K562 (cell line): ENCODE measurements at regions not wholly inside any gene's neighbourhood (a gene's known extent, or its start where the extent isn't known, plus 50 kb on each side); places are given as distances from the start of the nearest gene placed in this dataset.

Source experiments
- ATAC-seq: fragments of 200-7000 bp; cut with Tn5 transposase; 3 replicates; pipeline ENCODE4 v1.9.1; 2020; ENCODE audit warnings: moderate library complexity
- BruUV-seq: library from RNA; stranded (reverse); fragments of 400-500 nt; replicated peaks from 2 replicates; lab custom pipeline; 2021; lab: Mats Ljungman, UMichigan
- CTCF ChIA-PET: fragments of 300-600 bp; formaldehyde crosslinking; extraction: SDS; loops from one replicate; lab custom pipeline; 2021; ENCODE audit warnings: low intra/inter-chr PET ratio; lab: Yijun Ruan, JAX
- POLR2A ChIA-PET: fragments of 300-600, 350-650 bp; sonication (Branson Sonifier 250); formaldehyde crosslinking; extraction: SDS; loops from one replicate; lab custom pipeline; 2021; ENCODE audit warnings: antibody characterized with exemption, inconsistent platforms; lab: Yijun Ruan, JAX
- DNase-seq, 4 experiments: peaks; one replicate each; pipeline versions ENCODE4 v3.0.0 to v3.0.0-alpha.2; 2011 to 2018; ENCODE audit warnings: low spot score in 3 of 4, mixed read lengths in 3 of 4; ENCODE audit errors: extremely low read depth in 1 of 4
- FAIRE-seq: peaks from 2 replicates; lab custom pipeline; 2011; peaks lifted over from hg19 to GRCh38; lab: Jason Lieb, UNC
- H2AFZ ChIP-seq: 2 replicates; pipeline ENCODE4 v1.6.0; 2011; ENCODE audit warnings: low read depth, low read length, control low read depth, inconsistent platforms
- H3K27ac ChIP-seq: fragments of 200-600 bp; 3 replicates; pipeline ENCODE4 v1.8.0; 2011; ENCODE audit warnings: low read depth, mild to moderate bottlenecking, control low read depth, inconsistent platforms, low read length, moderate library complexity, mixed read lengths; ENCODE audit errors: extremely low read depth
- H3K27me3 ChIP-seq, 2 experiments: fragments of 300-600 bp in 1 of 2; 2 replicates in 1 of 2; 3 replicates in 1 of 2; pipeline versions ENCODE4 v1.6.0 to v1.8.0; 2011; ENCODE audit warnings: inconsistent platforms in 2 of 2, low read length in 2 of 2, mild to moderate bottlenecking in 1 of 2, mixed read lengths in 1 of 2, moderate library complexity in 1 of 2; ENCODE audit not compliant: control insufficient read depth in 2 of 2, insufficient read depth in 2 of 2
- H3K36me3 ChIP-seq: fragments of 300-600 bp; 3 replicates; pipeline ENCODE4 v1.8.0; 2011; ENCODE audit warnings: mild to moderate bottlenecking, low read length, inconsistent platforms; ENCODE audit not compliant: control insufficient read depth, insufficient read depth
- H3K4me1 ChIP-seq, 2 experiments: fragments of 200-600 bp in 1 of 2; replicated peaks in 1 of 2; 2 replicates in 1 of 2; 3 replicates in 1 of 2; pipeline versions ENCODE4 v1.5.1 to v1.8.0; 2011; ENCODE audit warnings: inconsistent platforms in 2 of 2, low read length in 2 of 2, mild to moderate bottlenecking in 1 of 2, mixed read lengths in 1 of 2, moderate library complexity in 1 of 2; ENCODE audit not compliant: control insufficient read depth in 2 of 2, insufficient read depth in 2 of 2
- H3K4me2 ChIP-seq: 2 replicates; pipeline ENCODE4 v1.6.1; 2011; ENCODE audit warnings: low read length, control low read depth, inconsistent platforms, mixed read lengths; ENCODE audit not compliant: insufficient read depth
- H3K4me3 ChIP-seq: fragments of 200-600 bp; sonication (generic), shearing (Covaris generic); 2 replicates; pipeline ENCODE4 v1.5.1; 2016; ENCODE audit warnings: control low read depth, inconsistent platforms
- H3K79me2 ChIP-seq: fragments of 200-600 bp; 3 replicates; pipeline ENCODE4 v1.8.0; 2011; ENCODE audit warnings: low read length, inconsistent platforms; ENCODE audit not compliant: control insufficient read depth, insufficient read depth
- H3K9ac ChIP-seq, 2 experiments: 2 replicates each; pipeline versions ENCODE4 v1.6.0 to v1.6.1; 2011; ENCODE audit warnings: low read depth in 2 of 2, low read length in 2 of 2, control low read depth in 1 of 2, inconsistent platforms in 1 of 2, mild to moderate bottlenecking in 1 of 2, mixed read lengths in 1 of 2; ENCODE audit not compliant: insufficient read depth in 1 of 2
- H3K9me1 ChIP-seq: one replicate; pipeline ENCODE4 v1.6.0; 2011; ENCODE audit warnings: inconsistent platforms, mild to moderate bottlenecking, low read length, moderate library complexity; ENCODE audit not compliant: control insufficient read depth, insufficient read depth
- H3K9me3 ChIP-seq: replicated peaks from 2 replicates; pipeline ENCODE4 v1.5.1; 2011; ENCODE audit warnings: low read depth, low read length, inconsistent platforms; ENCODE audit not compliant: control insufficient read depth, insufficient read depth
- H4K20me1 ChIP-seq: replicated peaks from 2 replicates; pipeline ENCODE4 v1.6.1; 2011; ENCODE audit warnings: low read length, inconsistent platforms, mixed read lengths; ENCODE audit not compliant: control insufficient read depth, insufficient read depth
- BRCA1 ChIP-seq, 2 experiments: fragments of 450-650 bp in 1 of 2; sonication (generic) in 1 of 2; formaldehyde crosslinking in 1 of 2; IDR thresholded peaks; 2 replicates each; pipeline versions ENCODE4 v1.5.0 to v1.6.1; 2017 to 2020; ENCODE audit warnings: mild to moderate bottlenecking in 1 of 2, missing genetic modification reagents in 1 of 2
- DIDO1 ChIP-seq: fragments of 450-650 bp; IDR thresholded peaks from 2 replicates; pipeline ENCODE4 v1.6.1; 2016; ENCODE audit warnings: low read depth, missing biosample characterization, missing genetic modification characterization
- HNRNPUL1 ChIP-seq: fragments of 200-400 bp; formaldehyde crosslinking; IDR thresholded peaks from 2 replicates; pipeline ENCODE4 v1.6.1; 2017; ENCODE audit warnings: low read length
- MEF2D ChIP-seq: conservative IDR thresholded peaks from 2 replicates; pipeline ENCODE4 v1.6.1; 2016; ENCODE audit warnings: low read depth, missing genetic modification characterization, missing compliant biosample characterization
- SNRNP70 ChIP-seq: fragments of 200-400 bp; formaldehyde crosslinking; optimal IDR thresholded peaks from 2 replicates; pipeline ENCODE3; 2017; ENCODE audit warnings: low read depth, low read length
- TFAM ChIP-seq: fragments of 250-450 bp; sonication (Bioruptor Pico); conservative IDR thresholded peaks from 2 replicates; pipeline ENCODE4 v1.5.0; 2021; ENCODE audit warnings: mild to moderate bottlenecking, moderate library complexity
- ZNF143 ChIP-seq: sonication (generic); formaldehyde crosslinking; IDR thresholded peaks from 2 replicates; pipeline ENCODE4 v1.9.0; 2022; ENCODE audit warnings: mild to moderate bottlenecking, missing genetic modification reagents
- ZNF436 ChIP-seq: fragments of 250-450, 450-650 bp; sonication (Bioruptor Pico); formaldehyde crosslinking; IDR thresholded peaks from 2 replicates; pipeline ENCODE4 v1.7.0; 2020; ENCODE audit warnings: mild to moderate bottlenecking
- WGBS: fragments of 100-300 bp; shearing (Covaris generic); methylation state at CpG from one replicate; pipeline ENCODE4 v1.1.6; 2016; ENCODE audit warnings: low coverage, mixed read lengths; ENCODE audit not compliant: insufficient coverage; ENCODE audit errors: missing lambda C conversion rate; 5-methylcytosine and 5-hydroxymethylcytosine counted together
- in situ Hi-C: fragments of 300-500 bp; cut with MboI; formaldehyde crosslinking; loops from 4 replicates; pipeline ENCODE4 v1.15.0; 2018; ENCODE audit warnings: inconsistent platforms, mixed read lengths
- intact Hi-C: fragments of 100-400 bp; cut with micrococcal nuclease; formaldehyde crosslinking; loops from 2 replicates; pipeline ENCODE4 v1.14.2; 2022

- TF ChIP-seq HNRNPUL1 (no peak), MEF2D (no peak), TFAM (CRISPR knock-in tag) (no peak), BRCA1 (IDR thresholded peaks at IDR 0.05) (no peak), BRCA1 (CRISPR knock-in tag; IDR thresholded peaks at IDR 0.05) (no peak)
These were observed 118.7 kb upstream of the WWC1 start (continued) for GRCh38 chr5:168172760-168173223.

- DNase-seq (no peak), ATAC-seq (no peak), FAIRE-seq (no peak)
- Histone ChIP-seq H3K27ac (no peak overlapping the region), H3K4me2 (no peak overlapping the region), H3K79me2 (no peaks in the 10 kb centered on the region), H3K27me3 (no peaks in the 10 kb centered on the region), H3K9me3 (no peaks in the 10 kb centered on the region), H3K4me1 (no peaks in the 10 kb centered on the region), H3K9ac (no peak overlapping the region), H2AFZ (no peak overlapping the region), H3K36me3 (no peaks in the 10 kb centered on the region), H3K9me1 (no peaks in the 10 kb centered on the region), H3K4me3 (no peak overlapping the region), H4K20me1 (no peaks in the 10 kb centered on the region)
- WGBS: 0% methylated on average over 7 of the region's 9 CpGs
- no TSS peak for BruUV-seq
- TF ChIP-seq DIDO1 (tag): no peak
- no peak for TF ChIP-seq ZNF143
- no peak for TF ChIP-seq SNRNP70
- no peak for TF ChIP-seq ZNF436 (CRISPR knock-in tag)
- CTCF ChIA-PET: no interaction called here
- in situ Hi-C loops (no loop called here), intact Hi-C loops (no loop called here)
- POLR2A ChIA-PET: interaction anchor here (0.7 to 1.0 kb wide), 3 partner anchors 14 to 46 kb away, joined by 3 read pairs; no protein-coding TSS in a partner anchor
These were observed 117.1 kb upstream of the WWC1 start for GRCh38 chr5:168174376-168174775.
